Astrocyte (in vitro differentiated cells and primary cell): ENCODE measurements at regions not wholly inside any gene's neighbourhood (a gene's known extent, or its start where the extent isn't known, plus 50 kb on each side); places are given as distances from the start of the nearest gene placed in this dataset.

Experiments used
- CTCF ChIP-seq: IDR thresholded peaks from 2 replicates; pipeline ENCODE4 v1.5.1; 2011; ENCODE audit warnings: low read depth, mild to moderate bottlenecking, inconsistent platforms, low read length, moderate library complexity; ENCODE audit not compliant: insufficient read depth
- EZH2 ChIP-seq: IDR thresholded peaks from 2 replicates; pipeline ENCODE4 v1.6.1; 2012; ENCODE audit warnings: mild to moderate bottlenecking, low read length, inconsistent platforms; ENCODE audit not compliant: insufficient read depth

- TF ChIP-seq CTCF (no peak), EZH2 (no peak)
Observed at GRCh38 chr12:127652281-127652680, 614.7 kb upstream of the TMEM132C start.
